ENCODE measurements at regions not wholly inside any gene's neighbourhood (a gene's known extent, or its start where the extent isn't known, plus 50 kb on each side); places are given as distances from the start of the nearest gene placed in this dataset.

GRCh38 chr15:70495991-70496599, 267.3 kb downstream of the UACA start:
- TF ChIP-seq, protein P1, sequence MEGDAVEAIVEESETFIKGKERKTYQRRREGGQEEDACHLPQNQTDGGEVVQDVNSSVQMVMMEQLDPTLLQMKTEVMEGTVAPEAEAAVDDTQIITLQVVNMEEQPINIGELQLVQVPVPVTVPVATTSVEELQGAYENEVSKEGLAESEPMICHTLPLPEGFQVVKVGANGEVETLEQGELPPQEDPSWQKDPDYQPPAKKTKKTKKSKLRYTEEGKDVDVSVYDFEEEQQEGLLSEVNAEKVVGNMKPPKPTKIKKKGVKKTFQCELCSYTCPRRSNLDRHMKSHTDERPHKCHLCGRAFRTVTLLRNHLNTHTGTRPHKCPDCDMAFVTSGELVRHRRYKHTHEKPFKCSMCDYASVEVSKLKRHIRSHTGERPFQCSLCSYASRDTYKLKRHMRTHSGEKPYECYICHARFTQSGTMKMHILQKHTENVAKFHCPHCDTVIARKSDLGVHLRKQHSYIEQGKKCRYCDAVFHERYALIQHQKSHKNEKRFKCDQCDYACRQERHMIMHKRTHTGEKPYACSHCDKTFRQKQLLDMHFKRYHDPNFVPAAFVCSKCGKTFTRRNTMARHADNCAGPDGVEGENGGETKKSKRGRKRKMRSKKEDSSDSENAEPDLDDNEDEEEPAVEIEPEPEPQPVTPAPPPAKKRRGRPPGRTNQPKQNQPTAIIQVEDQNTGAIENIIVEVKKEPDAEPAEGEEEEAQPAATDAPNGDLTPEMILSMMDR (IDR thresholded peaks at IDR 0.05) = no peak
- TF ChIP-seq EZH2 (IDR thresholded peaks at IDR 0.05) = no peak
